Activated T-cell treated with anti-CD3 and anti-CD28 coated beads for 48 hours (primary cell): ENCODE measurements at regions not wholly inside any gene's neighbourhood (a gene's known extent, or its start where the extent isn't known, plus 50 kb on each side); places are given as distances from the start of the nearest gene placed in this dataset.

Source experiments
- DNase-seq: peaks from one replicate; pipeline ENCODE4 v3.0.0-alpha.2; 2020; ENCODE audit warnings: low read depth

GRCh38 chr10:131490991-131491594 lies 179.6 kb upstream of the TCERG1L start:
- DNase-seq, result no peak

GRCh38 chr10:131492211-131492857 lies 180.8 kb upstream of the TCERG1L start:
- DNase-seq, result no peak

GRCh38 chr10:131493432-131493831 lies 181.9 kb upstream of the TCERG1L start:
- DNase-seq, result no peak

- DNase-seq, result no peak
Observed at GRCh38 chr10:131494451-131494850, 182.9 kb upstream of the TCERG1L start.

- DNase-seq, result no peak
Observed at GRCh38 chr10:131495224-131495623, 183.7 kb upstream of the TCERG1L start.

GRCh38 chr10:131495892-131496291 lies 184.4 kb upstream of the TCERG1L start:
- DNase-seq, result no peak

GRCh38 chr10:131496351-131497052 lies 185.0 kb upstream of the TCERG1L start:
- DNase-seq, result no peak

GRCh38 chr10:131499566-131499965 lies 188.0 kb upstream of the TCERG1L start:
- DNase-seq, result no peak

- DNase-seq, result no peak
Observed at GRCh38 chr10:131500181-131500580, 188.7 kb upstream of the TCERG1L start.

GRCh38 chr10:131500892-131501291 lies 189.4 kb upstream of the TCERG1L start:
- DNase-seq, result no peak

GRCh38 chr10:131503992-131504391 lies 192.5 kb upstream of the TCERG1L start:
- no peak for DNase-seq

- no peak for DNase-seq
Observed at GRCh38 chr10:131511391-131511790, 199.9 kb upstream of the TCERG1L start.

- no peak for DNase-seq
Observed at GRCh38 chr10:131512852-131513251, 201.3 kb upstream of the TCERG1L start.

- DNase-seq, result no peak
Observed at GRCh38 chr10:131513445-131513844, 201.9 kb upstream of the TCERG1L start.

- DNase-seq, result no peak
Observed at GRCh38 chr10:131513901-131514300, 202.4 kb upstream of the TCERG1L start.

GRCh38 chr10:131514454-131514853 lies 202.9 kb upstream of the TCERG1L start:
- peak; percentile 12 for DNase-seq

GRCh38 chr10:131516285-131516684 lies 204.8 kb upstream of the TCERG1L start:
- no peak for DNase-seq

- DNase-seq, result no peak
Observed at GRCh38 chr10:131517781-131518180, 206.3 kb upstream of the TCERG1L start.

GRCh38 chr10:131519723-131520605 lies 208.4 kb upstream of the TCERG1L start:
- no peak for DNase-seq

- no peak for DNase-seq
Observed at GRCh38 chr10:131531265-131532190, 220.0 kb upstream of the TCERG1L start.

GRCh38 chr10:131532291-131532690 lies 220.8 kb upstream of the TCERG1L start:
- DNase-seq, result no peak
